ENCODE measurements at regions not wholly inside any gene's neighbourhood (a gene's known extent, or its start where the extent isn't known, plus 50 kb on each side); places are given as distances from the start of the nearest gene placed in this dataset.

GRCh38 chr7:123351516-123352505 is 152.0 kb upstream of the SLC13A1 start:
- TF ChIP-seq CTCF (IDR thresholded peaks at IDR 0.05): no peak

GRCh38 chr7:123351027-123351426 is 151.3 kb upstream of the SLC13A1 start:
- no peak overlapping the region for H3K4me3 ChIP-seq
- DNase-seq (ENCODE audit: low spot score): no peak
- H3K9me3 ChIP-seq: no peaks in the 10 kb centered on the region
- no peaks in the 10 kb centered on the region for H3K4me1 ChIP-seq
- no peaks in the 10 kb centered on the region for H3K27me3 ChIP-seq
- no peak for TF ChIP-seq CTCF (IDR thresholded peaks at IDR 0.05)
- no peaks in the 10 kb centered on the region for H3K36me3 ChIP-seq
- no peak overlapping the region for H3K27ac ChIP-seq

More at GRCh38 chr7:123351516-123352505, 152.0 kb upstream of the SLC13A1 start:
- no peaks in the 10 kb centered on the region for H3K4me1 ChIP-seq
- H3K4me3 ChIP-seq: no peak overlapping the region
- no peak overlapping the region for H3K27ac ChIP-seq
- DNase-seq (ENCODE audit: low spot score): no peak
- H3K9me3 ChIP-seq: no peaks in the 10 kb centered on the region
- no peaks in the 10 kb centered on the region for H3K27me3 ChIP-seq
- no peaks in the 10 kb centered on the region for H3K36me3 ChIP-seq

- no peak overlapping the region for H3K4me3 ChIP-seq
Measured at GRCh38 chr7:123348690-123349089, 148.9 kb upstream of the SLC13A1 start.

GRCh38 chr7:123346766-123347165 is 147.0 kb upstream of the SLC13A1 start:
- no peak overlapping the region for H3K27ac ChIP-seq

More at GRCh38 chr7:123348690-123349089, 148.9 kb upstream of the SLC13A1 start:
- no peak for DNase-seq (ENCODE audit: low spot score)
- Histone ChIP-seq H3K4me1 (no peaks in the 10 kb centered on the region), H3K27me3 (no peaks in the 10 kb centered on the region), H3K36me3 (no peaks in the 10 kb centered on the region), H3K9me3 (no peaks in the 10 kb centered on the region), H3K27ac (no peak overlapping the region)
- TF ChIP-seq CTCF (IDR thresholded peaks at IDR 0.05): no peak

GRCh38 chr7:123343611-123344010 is 143.8 kb upstream of the SLC13A1 start:
- no peaks in the 10 kb centered on the region for H3K36me3 ChIP-seq
- no peaks in the 10 kb centered on the region for H3K9me3 ChIP-seq
- TF ChIP-seq CTCF (IDR thresholded peaks at IDR 0.05): no peak
- H3K27me3 ChIP-seq: no peaks in the 10 kb centered on the region
- no peak overlapping the region for H3K27ac ChIP-seq
- no peak overlapping the region for H3K4me3 ChIP-seq
- H3K4me1 ChIP-seq: no peaks in the 10 kb centered on the region
- no peak for DNase-seq (ENCODE audit: low spot score)

More at GRCh38 chr7:123346766-123347165, 147.0 kb upstream of the SLC13A1 start:
- H3K27me3 ChIP-seq: no peaks in the 10 kb centered on the region
- TF ChIP-seq CTCF (IDR thresholded peaks at IDR 0.05): no peak
- no peaks in the 10 kb centered on the region for H3K4me1 ChIP-seq
- H3K9me3 ChIP-seq: no peaks in the 10 kb centered on the region
- DNase-seq (ENCODE audit: low spot score): no peak
- no peaks in the 10 kb centered on the region for H3K36me3 ChIP-seq
- no peak overlapping the region for H3K4me3 ChIP-seq

All from right atrium auricular region (tissue), 2 donors.